ENCODE measurements at regions not wholly inside any gene's neighbourhood (a gene's known extent, or its start where the extent isn't known, plus 50 kb on each side); places are given as distances from the start of the nearest gene placed in this dataset.

- no peak for TF ChIP-seq CTCF (IDR thresholded peaks at IDR 0.05)
- TF ChIP-seq POLR2A (IDR thresholded peaks at IDR 0.05), result no peak
- TF ChIP-seq EP300 (IDR thresholded peaks at IDR 0.05), result no peak
These were observed 109.3 kb upstream of the TCERG1L start for GRCh38 chr10:131420867-131421266.
